ENCODE measurements at regions not wholly inside any gene's neighbourhood (a gene's known extent, or its start where the extent isn't known, plus 50 kb on each side); places are given as distances from the start of the nearest gene placed in this dataset.

DNA sequence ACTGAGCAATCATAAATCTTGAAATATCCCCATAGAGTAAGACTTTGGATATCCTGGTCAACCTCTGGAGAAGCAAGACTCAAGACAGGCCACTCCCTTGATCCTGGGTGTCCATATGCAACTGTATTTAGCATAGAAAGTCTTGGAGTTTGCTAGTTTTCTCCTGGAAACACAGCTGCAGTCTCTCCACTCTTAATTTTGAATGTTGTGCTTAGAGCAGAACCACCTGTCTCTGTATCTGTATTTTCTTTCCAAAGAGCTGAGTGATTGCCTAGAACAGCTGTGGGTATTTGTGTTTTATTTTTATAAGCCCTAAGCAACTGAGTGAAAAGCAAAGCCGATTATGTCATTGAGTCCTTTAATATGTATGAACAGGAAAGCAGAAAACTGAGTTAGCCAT, 64.1 kb upstream of the ADAM23 start:
- intact Hi-C loops (cut with micrococcal nuclease; ENCODE audit: unreplicated experiment) = no loop called here
- DNase-seq (ENCODE audit: low read depth, low spot score) (no peak), ATAC-seq (no peak)
- peaks cover 2% of the 10 kb centered on the region; the same call in 1 of the 2 replicates for H3K9me3 ChIP-seq (ENCODE audit: control insufficient read depth, insufficient read depth, low read depth, low read length)
- H3K4me3 ChIP-seq (ENCODE audit: low read depth in 2 of 2, low read length in 2 of 2) = no peak overlapping the region
- in situ Hi-C loops (cut with HindIII; ENCODE audit: low pct_unique_long_range_greater_than_20kb, low sequenced_read_pairs) = no loop called here
- TF ChIP-seq TCF7L2 (IDR thresholded peaks at IDR 0.05; ENCODE audit: low read depth, low read length) (no peak), SIN3A (IDR thresholded peaks at IDR 0.05; ENCODE audit: borderline replicate concordance, insufficient read depth, low read depth, low read length) (no peak), POLR2AphosphoS5 (IDR thresholded peaks at IDR 0.05; ENCODE audit: low read depth, low read length) (no peak)
- TF ChIP-seq, protein P1, sequence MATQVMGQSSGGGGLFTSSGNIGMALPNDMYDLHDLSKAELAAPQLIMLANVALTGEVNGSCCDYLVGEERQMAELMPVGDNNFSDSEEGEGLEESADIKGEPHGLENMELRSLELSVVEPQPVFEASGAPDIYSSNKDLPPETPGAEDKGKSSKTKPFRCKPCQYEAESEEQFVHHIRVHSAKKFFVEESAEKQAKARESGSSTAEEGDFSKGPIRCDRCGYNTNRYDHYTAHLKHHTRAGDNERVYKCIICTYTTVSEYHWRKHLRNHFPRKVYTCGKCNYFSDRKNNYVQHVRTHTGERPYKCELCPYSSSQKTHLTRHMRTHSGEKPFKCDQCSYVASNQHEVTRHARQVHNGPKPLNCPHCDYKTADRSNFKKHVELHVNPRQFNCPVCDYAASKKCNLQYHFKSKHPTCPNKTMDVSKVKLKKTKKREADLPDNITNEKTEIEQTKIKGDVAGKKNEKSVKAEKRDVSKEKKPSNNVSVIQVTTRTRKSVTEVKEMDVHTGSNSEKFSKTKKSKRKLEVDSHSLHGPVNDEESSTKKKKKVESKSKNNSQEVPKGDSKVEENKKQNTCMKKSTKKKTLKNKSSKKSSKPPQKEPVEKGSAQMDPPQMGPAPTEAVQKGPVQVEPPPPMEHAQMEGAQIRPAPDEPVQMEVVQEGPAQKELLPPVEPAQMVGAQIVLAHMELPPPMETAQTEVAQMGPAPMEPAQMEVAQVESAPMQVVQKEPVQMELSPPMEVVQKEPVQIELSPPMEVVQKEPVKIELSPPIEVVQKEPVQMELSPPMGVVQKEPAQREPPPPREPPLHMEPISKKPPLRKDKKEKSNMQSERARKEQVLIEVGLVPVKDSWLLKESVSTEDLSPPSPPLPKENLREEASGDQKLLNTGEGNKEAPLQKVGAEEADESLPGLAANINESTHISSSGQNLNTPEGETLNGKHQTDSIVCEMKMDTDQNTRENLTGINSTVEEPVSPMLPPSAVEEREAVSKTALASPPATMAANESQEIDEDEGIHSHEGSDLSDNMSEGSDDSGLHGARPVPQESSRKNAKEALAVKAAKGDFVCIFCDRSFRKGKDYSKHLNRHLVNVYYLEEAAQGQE (IDR thresholded peaks at IDR 0.05; ENCODE audit: insufficient read depth in 1 of 2, low read depth in 2 of 2, low read length in 1 of 2) = no peak
- TF ChIP-seq, protein P2, sequence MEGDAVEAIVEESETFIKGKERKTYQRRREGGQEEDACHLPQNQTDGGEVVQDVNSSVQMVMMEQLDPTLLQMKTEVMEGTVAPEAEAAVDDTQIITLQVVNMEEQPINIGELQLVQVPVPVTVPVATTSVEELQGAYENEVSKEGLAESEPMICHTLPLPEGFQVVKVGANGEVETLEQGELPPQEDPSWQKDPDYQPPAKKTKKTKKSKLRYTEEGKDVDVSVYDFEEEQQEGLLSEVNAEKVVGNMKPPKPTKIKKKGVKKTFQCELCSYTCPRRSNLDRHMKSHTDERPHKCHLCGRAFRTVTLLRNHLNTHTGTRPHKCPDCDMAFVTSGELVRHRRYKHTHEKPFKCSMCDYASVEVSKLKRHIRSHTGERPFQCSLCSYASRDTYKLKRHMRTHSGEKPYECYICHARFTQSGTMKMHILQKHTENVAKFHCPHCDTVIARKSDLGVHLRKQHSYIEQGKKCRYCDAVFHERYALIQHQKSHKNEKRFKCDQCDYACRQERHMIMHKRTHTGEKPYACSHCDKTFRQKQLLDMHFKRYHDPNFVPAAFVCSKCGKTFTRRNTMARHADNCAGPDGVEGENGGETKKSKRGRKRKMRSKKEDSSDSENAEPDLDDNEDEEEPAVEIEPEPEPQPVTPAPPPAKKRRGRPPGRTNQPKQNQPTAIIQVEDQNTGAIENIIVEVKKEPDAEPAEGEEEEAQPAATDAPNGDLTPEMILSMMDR (IDR thresholded peaks at IDR 0.05) = no peak
- CTCF ChIA-PET = no interaction called here
- H3K36me3 ChIP-seq (ENCODE audit: control insufficient read depth, insufficient read depth, low read length) = no peaks in the 10 kb centered on the region
- H3K27ac ChIP-seq (ENCODE audit: low read length) = no peak overlapping the region
- no peaks in the 10 kb centered on the region for H3K4me1 ChIP-seq (ENCODE audit: control insufficient read depth, insufficient read depth, low read length)
- no peaks in the 10 kb centered on the region for H3K27me3 ChIP-seq (ENCODE audit: control insufficient read depth, insufficient read depth, low read length)
- POLR2A ChIA-PET = no interaction called here
- BruUV-seq (replicated peaks) = no TSS peak

DNA sequence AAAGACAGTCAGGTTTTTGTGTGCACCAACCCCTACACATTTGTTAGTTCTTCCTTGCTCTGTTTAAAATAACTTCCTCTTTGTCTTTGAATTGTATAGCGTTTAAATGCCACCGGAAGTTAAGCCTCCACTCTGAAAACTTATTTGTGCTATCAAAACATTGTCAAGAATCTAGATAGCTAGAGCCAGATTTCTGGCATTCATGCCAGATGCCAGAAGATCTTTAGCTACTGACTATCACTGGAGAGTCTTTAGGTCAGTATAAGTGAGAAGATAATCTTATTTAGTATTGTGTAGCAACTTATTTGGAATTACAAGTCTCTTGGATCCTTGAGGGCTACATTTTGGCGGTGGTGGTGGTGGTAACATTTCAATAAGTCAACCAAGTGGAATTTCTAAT, 63.4 kb upstream of the ADAM23 start:
- intact Hi-C loops (cut with micrococcal nuclease; ENCODE audit: unreplicated experiment) (no loop called here), in situ Hi-C loops (cut with HindIII; ENCODE audit: low pct_unique_long_range_greater_than_20kb, low sequenced_read_pairs) (no loop called here)
- no peaks in the 10 kb centered on the region for H3K36me3 ChIP-seq (ENCODE audit: control insufficient read depth, insufficient read depth, low read length)
- no peak for DNase-seq (ENCODE audit: low read depth, low spot score)
- H3K4me3 ChIP-seq (ENCODE audit: low read depth in 2 of 2, low read length in 2 of 2) = no peak overlapping the region
- no TSS peak for BruUV-seq (replicated peaks)
- TF ChIP-seq, protein P2 (IDR thresholded peaks at IDR 0.05) = no peak
- no peak for TF ChIP-seq POLR2AphosphoS5 (IDR thresholded peaks at IDR 0.05; ENCODE audit: low read depth, low read length)
- TF ChIP-seq, protein P1 (IDR thresholded peaks at IDR 0.05; ENCODE audit: insufficient read depth in 1 of 2, low read depth in 2 of 2, low read length in 1 of 2) = no peak
- no peak for TF ChIP-seq SIN3A (IDR thresholded peaks at IDR 0.05; ENCODE audit: borderline replicate concordance, insufficient read depth, low read depth, low read length)
- no peak for TF ChIP-seq TCF7L2 (IDR thresholded peaks at IDR 0.05; ENCODE audit: low read depth, low read length)
- peaks cover 4% of the 10 kb centered on the region; the same call in 1 of the 2 replicates for H3K9me3 ChIP-seq (ENCODE audit: control insufficient read depth, insufficient read depth, low read depth, low read length)
- no peaks in the 10 kb centered on the region for H3K4me1 ChIP-seq (ENCODE audit: control insufficient read depth, insufficient read depth, low read length)
- H3K27ac ChIP-seq (ENCODE audit: low read length) = no peak overlapping the region
- no peak for ATAC-seq
- POLR2A ChIA-PET = no interaction called here
- CTCF ChIA-PET = interaction anchor here (0.6 kb wide), 1 partner anchor 80 kb away, joined by 3 read pairs; no protein-coding TSS in a partner anchor
- no peaks in the 10 kb centered on the region for H3K27me3 ChIP-seq (ENCODE audit: control insufficient read depth, insufficient read depth, low read length)

Measured in Panc1 (cell line).